Stimulated activated CD4-positive, alpha-beta T cell treated with anti-CD3 and anti-CD28 coated beads, Interleukin-4, amount 100 ng/mL, for 4 hours (primary cell): ENCODE measurements at regions not wholly inside any gene's neighbourhood (a gene's known extent, or its start where the extent isn't known, plus 50 kb on each side); places are given as distances from the start of the nearest gene placed in this dataset.
"Not testable (repeated sequence)": the region's sequence is repeated elsewhere in the genome, so short reads cannot be mapped to it uniquely, and the experiment has no call there.

Experiments used
- DNase-seq, 2 experiments: peaks; one replicate each; pipeline ENCODE4 v3.0.0-alpha.2; 2020

GRCh38 chr15:25249236-25250010 lies 189.4 kb downstream of the UBE3A start:
- DNase-seq: no peak

- DNase-seq: no peak
Observed at GRCh38 chr15:25250011-25250596, 188.7 kb downstream of the UBE3A start.

- DNase-seq: no peak
Observed at GRCh38 chr15:25250906-25251622, 187.8 kb downstream of the UBE3A start.

GRCh38 chr15:25251700-25252390 lies 187.0 kb downstream of the UBE3A start:
- DNase-seq: no peak

- not testable (repeated sequence) for DNase-seq
Observed at GRCh38 chr15:25253048-25253973, 185.5 kb downstream of the UBE3A start.

GRCh38 chr15:25268166-25268565 lies 170.7 kb downstream of the UBE3A start:
- DNase-seq: no peak
